ENCODE measurements at regions not wholly inside any gene's neighbourhood (a gene's known extent, or its start where the extent isn't known, plus 50 kb on each side); places are given as distances from the start of the nearest gene placed in this dataset.

- Histone ChIP-seq H3K9me3 (ENCODE audit: control insufficient read depth, low read length) (no peaks in the 10 kb centered on the region), H3K27ac (ENCODE audit: low read depth, low read length, severe bottlenecking) (no peak overlapping the region), H3K4me3 (ENCODE audit: extremely low read depth, insufficient read depth, low read length, poor library complexity, severe bottlenecking) (no peak overlapping the region), H3K36me3 (ENCODE audit: control insufficient read depth, insufficient read depth, low read length) (no peaks in the 10 kb centered on the region), H3K4me1 (ENCODE audit: control insufficient read depth, insufficient read depth, low read length, poor library complexity, severe bottlenecking) (no peaks in the 10 kb centered on the region)
- WGBS, 2 experiments (ENCODE audit: insufficient coverage in 2 of 2) = 91 to 92% methylated on average over 1 to 2 of the region's 3 CpGs
Measured at GRCh38 chrX:39137363-39137954, 336.2 kb downstream of the MID1IP1 start.

GRCh38 chrX:39140581-39140980 lies 339.3 kb downstream of the MID1IP1 start:
- Histone ChIP-seq H3K27ac (ENCODE audit: low read depth, low read length, severe bottlenecking) (no peak overlapping the region), H3K4me3 (ENCODE audit: extremely low read depth, insufficient read depth, low read length, poor library complexity, severe bottlenecking) (no peak overlapping the region), H3K36me3 (ENCODE audit: control insufficient read depth, insufficient read depth, low read length) (no peaks in the 10 kb centered on the region), H3K9me3 (ENCODE audit: control insufficient read depth, low read length) (no peaks in the 10 kb centered on the region), H3K4me1 (ENCODE audit: control insufficient read depth, insufficient read depth, low read length, poor library complexity, severe bottlenecking) (no peaks in the 10 kb centered on the region)
- 75 to 92% methylated on average over 2 of the region's 3 CpGs for WGBS, 2 experiments (ENCODE audit: insufficient coverage in 2 of 2)

- no peak overlapping the region for H3K27ac ChIP-seq (ENCODE audit: low read depth, low read length, severe bottlenecking)
- 100% methylated on average over 1 of the region's 3 CpGs; no CpG with 5 or more reads in 1 of the 2 experiments for WGBS, 2 experiments (ENCODE audit: insufficient coverage in 2 of 2)
- no peak overlapping the region for H3K4me3 ChIP-seq (ENCODE audit: extremely low read depth, insufficient read depth, low read length, poor library complexity, severe bottlenecking)
- no peaks in the 10 kb centered on the region for H3K4me1 ChIP-seq (ENCODE audit: control insufficient read depth, insufficient read depth, low read length, poor library complexity, severe bottlenecking)
- H3K36me3 ChIP-seq (ENCODE audit: control insufficient read depth, insufficient read depth, low read length) = no peaks in the 10 kb centered on the region
- no peaks in the 10 kb centered on the region for H3K9me3 ChIP-seq (ENCODE audit: control insufficient read depth, low read length)
Measured at GRCh38 chrX:39144323-39144722, 343.1 kb downstream of the MID1IP1 start.

GRCh38 chrX:39144956-39145355 lies 343.7 kb downstream of the MID1IP1 start:
- no peaks in the 10 kb centered on the region for H3K36me3 ChIP-seq (ENCODE audit: control insufficient read depth, insufficient read depth, low read length)
- WGBS, 2 experiments (ENCODE audit: insufficient coverage in 2 of 2) = 60 to 93% methylated on average over 1 to 3 of the region's 7 CpGs

GRCh38 chrX:39145859-39146258 lies 344.6 kb downstream of the MID1IP1 start:
- H3K4me3 ChIP-seq (ENCODE audit: extremely low read depth, insufficient read depth, low read length, poor library complexity, severe bottlenecking) = no peak overlapping the region
- no peaks in the 10 kb centered on the region for H3K9me3 ChIP-seq (ENCODE audit: control insufficient read depth, low read length)
- no peak overlapping the region for H3K27ac ChIP-seq (ENCODE audit: low read depth, low read length, severe bottlenecking)
- H3K4me1 ChIP-seq (ENCODE audit: control insufficient read depth, insufficient read depth, low read length, poor library complexity, severe bottlenecking) = peaks cover 3% of the 10 kb centered on the region
- H3K36me3 ChIP-seq (ENCODE audit: control insufficient read depth, insufficient read depth, low read length) = no peaks in the 10 kb centered on the region

More at GRCh38 chrX:39144956-39145355, 343.7 kb downstream of the MID1IP1 start:
- no peak overlapping the region for H3K27ac ChIP-seq (ENCODE audit: low read depth, low read length, severe bottlenecking)
- H3K9me3 ChIP-seq (ENCODE audit: control insufficient read depth, low read length) = no peaks in the 10 kb centered on the region
- no peak overlapping the region for H3K4me3 ChIP-seq (ENCODE audit: extremely low read depth, insufficient read depth, low read length, poor library complexity, severe bottlenecking)
- H3K4me1 ChIP-seq (ENCODE audit: control insufficient read depth, insufficient read depth, low read length, poor library complexity, severe bottlenecking) = no peaks in the 10 kb centered on the region

GRCh38 chrX:39149761-39150160 lies 348.5 kb downstream of the MID1IP1 start:
- Histone ChIP-seq H3K4me1 (ENCODE audit: control insufficient read depth, insufficient read depth, low read length, poor library complexity, severe bottlenecking) (peaks cover 5% of the 10 kb centered on the region), H3K36me3 (ENCODE audit: control insufficient read depth, insufficient read depth, low read length) (no peaks in the 10 kb centered on the region), H3K4me3 (ENCODE audit: extremely low read depth, insufficient read depth, low read length, poor library complexity, severe bottlenecking) (no peak overlapping the region), H3K27ac (ENCODE audit: low read depth, low read length, severe bottlenecking) (no peak overlapping the region), H3K9me3 (ENCODE audit: control insufficient read depth, low read length) (no peaks in the 10 kb centered on the region)
- WGBS, 2 experiments (ENCODE audit: insufficient coverage in 2 of 2) = 0 to 43% methylated on average over 1 to 4 of the region's 8 CpGs

GRCh38 chrX:39150220-39150619 lies 349.0 kb downstream of the MID1IP1 start:
- Histone ChIP-seq H3K4me3 (ENCODE audit: extremely low read depth, insufficient read depth, low read length, poor library complexity, severe bottlenecking) (no peak overlapping the region), H3K27ac (ENCODE audit: low read depth, low read length, severe bottlenecking) (no peak overlapping the region), H3K9me3 (ENCODE audit: control insufficient read depth, low read length) (no peaks in the 10 kb centered on the region), H3K4me1 (ENCODE audit: control insufficient read depth, insufficient read depth, low read length, poor library complexity, severe bottlenecking) (peaks cover 5% of the 10 kb centered on the region), H3K36me3 (ENCODE audit: control insufficient read depth, insufficient read depth, low read length) (no peaks in the 10 kb centered on the region)
- WGBS, 2 experiments (ENCODE audit: insufficient coverage in 2 of 2) = no CpG with 5 or more reads among the region's 5 CpGs

- no peak overlapping the region for H3K4me3 ChIP-seq (ENCODE audit: extremely low read depth, insufficient read depth, low read length, poor library complexity, severe bottlenecking)
- 80% methylated on average over 1 of the region's 5 CpGs; no CpG with 5 or more reads in 1 of the 2 experiments for WGBS, 2 experiments (ENCODE audit: insufficient coverage in 2 of 2)
- H3K4me1 ChIP-seq (ENCODE audit: control insufficient read depth, insufficient read depth, low read length, poor library complexity, severe bottlenecking) = peaks cover 5% of the 10 kb centered on the region
- H3K36me3 ChIP-seq (ENCODE audit: control insufficient read depth, insufficient read depth, low read length) = no peaks in the 10 kb centered on the region
- no peak overlapping the region for H3K27ac ChIP-seq (ENCODE audit: low read depth, low read length, severe bottlenecking)
- no peaks in the 10 kb centered on the region for H3K9me3 ChIP-seq (ENCODE audit: control insufficient read depth, low read length)
Measured at GRCh38 chrX:39150621-39151020, 349.4 kb downstream of the MID1IP1 start.

GRCh38 chrX:39152106-39152649 lies 350.9 kb downstream of the MID1IP1 start:
- WGBS, 2 experiments (ENCODE audit: insufficient coverage in 2 of 2) = 0% methylated on average over 3 of the region's 7 CpGs; no CpG with 5 or more reads in 1 of the 2 experiments
- Histone ChIP-seq H3K36me3 (ENCODE audit: control insufficient read depth, insufficient read depth, low read length) (no peaks in the 10 kb centered on the region), H3K9me3 (ENCODE audit: control insufficient read depth, low read length) (no peaks in the 10 kb centered on the region), H3K27ac (ENCODE audit: low read depth, low read length, severe bottlenecking) (no peak overlapping the region), H3K4me3 (ENCODE audit: extremely low read depth, insufficient read depth, low read length, poor library complexity, severe bottlenecking) (no peak overlapping the region), H3K4me1 (ENCODE audit: control insufficient read depth, insufficient read depth, low read length, poor library complexity, severe bottlenecking) (peaks cover 5% of the 10 kb centered on the region)

GRCh38 chrX:39156051-39156450 lies 354.8 kb downstream of the MID1IP1 start:
- no peak overlapping the region for H3K4me3 ChIP-seq (ENCODE audit: extremely low read depth, insufficient read depth, low read length, poor library complexity, severe bottlenecking)
- no peak overlapping the region for H3K27ac ChIP-seq (ENCODE audit: low read depth, low read length, severe bottlenecking)
- H3K9me3 ChIP-seq (ENCODE audit: control insufficient read depth, low read length) = no peaks in the 10 kb centered on the region
- H3K4me1 ChIP-seq (ENCODE audit: control insufficient read depth, insufficient read depth, low read length, poor library complexity, severe bottlenecking) = peaks cover 10% of the 10 kb centered on the region
- H3K36me3 ChIP-seq (ENCODE audit: control insufficient read depth, insufficient read depth, low read length) = no peaks in the 10 kb centered on the region

- Histone ChIP-seq H3K4me3 (ENCODE audit: extremely low read depth, insufficient read depth, low read length, poor library complexity, severe bottlenecking) (no peak overlapping the region), H3K36me3 (ENCODE audit: control insufficient read depth, insufficient read depth, low read length) (no peaks in the 10 kb centered on the region), H3K4me1 (ENCODE audit: control insufficient read depth, insufficient read depth, low read length, poor library complexity, severe bottlenecking) (peaks cover 10% of the 10 kb centered on the region), H3K27ac (ENCODE audit: low read depth, low read length, severe bottlenecking) (peak overlapping the region; percentile 5), H3K9me3 (ENCODE audit: control insufficient read depth, low read length) (no peaks in the 10 kb centered on the region)
- 77 to 86% methylated on average over 1 to 3 of the region's 5 CpGs for WGBS, 2 experiments (ENCODE audit: insufficient coverage in 2 of 2)
Measured at GRCh38 chrX:39157006-39157405, 355.7 kb downstream of the MID1IP1 start.

All from mesodermal cell (in vitro differentiated cells).